LNCAP (cell line): ENCODE measurements at regions not wholly inside any gene's neighbourhood (a gene's known extent, or its start where the extent isn't known, plus 50 kb on each side); places are given as distances from the start of the nearest gene placed in this dataset.

ENCODE experiments used
- TF ChIP-seq, protein P1 (sequence below): fragments of 450-650 bp; IDR thresholded peaks from 2 replicates; pipeline ENCODE4 v1.5.1; 2017; ENCODE audit warnings: mild to moderate bottlenecking

DNA sequence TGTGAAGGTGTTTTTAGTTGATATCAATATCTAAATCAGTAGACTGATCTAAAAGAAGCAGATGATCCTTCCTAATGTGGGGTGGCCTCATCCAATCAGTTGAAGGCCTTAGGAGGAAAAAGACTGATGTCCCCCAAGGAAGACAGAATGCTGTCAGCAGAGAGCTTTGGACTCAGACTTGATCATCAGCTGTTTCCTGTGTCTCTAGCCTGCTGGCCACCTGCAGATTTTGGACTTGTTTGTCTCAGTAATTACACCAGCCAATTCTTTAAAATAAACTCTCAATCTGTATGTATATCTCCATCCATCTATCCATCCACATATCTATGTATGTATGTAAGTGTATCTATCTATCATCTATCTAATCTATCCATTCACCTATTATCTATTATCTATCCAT, 301.3 kb downstream of the LPIN1 start:
- TF ChIP-seq, protein P1, sequence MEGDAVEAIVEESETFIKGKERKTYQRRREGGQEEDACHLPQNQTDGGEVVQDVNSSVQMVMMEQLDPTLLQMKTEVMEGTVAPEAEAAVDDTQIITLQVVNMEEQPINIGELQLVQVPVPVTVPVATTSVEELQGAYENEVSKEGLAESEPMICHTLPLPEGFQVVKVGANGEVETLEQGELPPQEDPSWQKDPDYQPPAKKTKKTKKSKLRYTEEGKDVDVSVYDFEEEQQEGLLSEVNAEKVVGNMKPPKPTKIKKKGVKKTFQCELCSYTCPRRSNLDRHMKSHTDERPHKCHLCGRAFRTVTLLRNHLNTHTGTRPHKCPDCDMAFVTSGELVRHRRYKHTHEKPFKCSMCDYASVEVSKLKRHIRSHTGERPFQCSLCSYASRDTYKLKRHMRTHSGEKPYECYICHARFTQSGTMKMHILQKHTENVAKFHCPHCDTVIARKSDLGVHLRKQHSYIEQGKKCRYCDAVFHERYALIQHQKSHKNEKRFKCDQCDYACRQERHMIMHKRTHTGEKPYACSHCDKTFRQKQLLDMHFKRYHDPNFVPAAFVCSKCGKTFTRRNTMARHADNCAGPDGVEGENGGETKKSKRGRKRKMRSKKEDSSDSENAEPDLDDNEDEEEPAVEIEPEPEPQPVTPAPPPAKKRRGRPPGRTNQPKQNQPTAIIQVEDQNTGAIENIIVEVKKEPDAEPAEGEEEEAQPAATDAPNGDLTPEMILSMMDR: no peak

DNA sequence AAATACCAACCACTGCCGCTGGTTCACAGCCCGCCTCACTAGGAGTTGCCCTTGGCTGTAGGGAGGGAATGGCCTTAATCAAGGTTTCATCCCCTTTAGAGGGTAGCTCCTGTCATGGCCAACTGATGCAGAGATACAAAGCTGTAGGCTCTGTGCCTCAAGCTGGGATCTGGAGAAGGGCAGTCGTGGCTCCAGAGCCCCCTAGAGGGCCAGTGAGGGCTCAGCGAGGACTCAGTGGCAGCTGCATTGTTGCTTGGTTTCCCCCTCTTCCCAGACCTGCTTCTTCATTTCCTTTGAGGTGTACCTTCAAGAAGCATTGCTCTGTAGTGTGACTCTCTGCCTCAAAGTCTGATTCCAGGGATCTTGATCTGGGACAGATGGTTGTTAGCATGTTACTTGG, 302.1 kb downstream of the LPIN1 start:
- TF ChIP-seq, protein P1: no peak

DNA sequence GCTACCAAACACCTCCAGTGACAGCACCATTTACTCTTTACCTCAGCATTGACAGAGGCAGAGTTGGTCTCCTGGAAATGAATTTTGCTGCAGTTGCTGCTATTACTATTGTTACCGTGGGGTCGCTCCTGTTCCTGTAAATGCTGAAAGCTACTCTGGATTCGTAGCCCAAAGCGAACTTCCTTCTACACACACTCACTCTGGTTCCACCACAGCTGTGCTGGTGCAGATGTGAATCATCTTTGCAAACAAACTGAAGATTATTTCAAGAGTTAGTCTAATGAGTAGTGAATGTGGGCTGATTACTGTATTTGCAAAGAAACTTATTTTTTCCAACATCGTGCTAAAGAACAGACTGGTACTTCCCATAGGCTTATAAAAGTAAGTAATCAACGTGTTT, 304.0 kb downstream of the LPIN1 start:
- TF ChIP-seq, protein P1: no peak

DNA sequence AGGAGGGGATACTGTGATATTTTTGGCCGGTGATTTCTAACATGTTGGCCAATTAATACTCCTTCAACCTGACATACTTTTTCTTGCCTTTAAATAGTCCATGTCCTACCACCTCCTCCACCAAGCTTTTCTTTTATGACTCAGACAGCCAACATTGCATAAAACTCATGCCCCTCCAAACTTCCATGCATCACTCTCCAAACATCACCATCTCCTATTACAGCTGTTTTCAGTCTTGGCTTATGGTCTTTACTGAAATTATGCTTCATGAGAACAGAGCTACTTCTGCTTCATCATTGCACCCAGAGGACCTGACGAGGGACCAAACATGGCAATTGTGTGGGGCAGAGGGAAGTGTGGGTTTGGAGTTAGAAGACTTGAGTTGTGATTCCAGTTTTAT, 305.4 kb downstream of the LPIN1 start:
- TF ChIP-seq, protein P1: no peak

DNA sequence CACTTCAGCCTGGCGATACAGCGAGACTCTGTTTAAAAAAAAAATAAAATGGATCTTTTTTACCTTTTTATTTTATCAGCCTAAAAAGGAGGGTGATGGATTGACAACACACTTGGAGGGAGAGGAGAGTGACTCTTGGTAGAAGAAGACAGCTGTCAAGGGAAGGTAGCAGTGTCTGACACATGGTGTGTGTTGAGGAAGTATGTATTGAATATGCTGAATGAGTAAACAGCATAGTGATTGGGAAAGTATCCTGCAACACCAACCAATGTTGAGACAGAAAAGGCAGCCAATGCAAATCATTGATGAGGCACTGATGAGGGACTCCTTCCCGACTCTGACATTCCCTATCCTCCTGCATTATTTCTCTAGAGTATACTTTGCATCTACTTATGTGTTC, 306.4 kb downstream of the LPIN1 start:
- TF ChIP-seq, protein P1: no peak

DNA sequence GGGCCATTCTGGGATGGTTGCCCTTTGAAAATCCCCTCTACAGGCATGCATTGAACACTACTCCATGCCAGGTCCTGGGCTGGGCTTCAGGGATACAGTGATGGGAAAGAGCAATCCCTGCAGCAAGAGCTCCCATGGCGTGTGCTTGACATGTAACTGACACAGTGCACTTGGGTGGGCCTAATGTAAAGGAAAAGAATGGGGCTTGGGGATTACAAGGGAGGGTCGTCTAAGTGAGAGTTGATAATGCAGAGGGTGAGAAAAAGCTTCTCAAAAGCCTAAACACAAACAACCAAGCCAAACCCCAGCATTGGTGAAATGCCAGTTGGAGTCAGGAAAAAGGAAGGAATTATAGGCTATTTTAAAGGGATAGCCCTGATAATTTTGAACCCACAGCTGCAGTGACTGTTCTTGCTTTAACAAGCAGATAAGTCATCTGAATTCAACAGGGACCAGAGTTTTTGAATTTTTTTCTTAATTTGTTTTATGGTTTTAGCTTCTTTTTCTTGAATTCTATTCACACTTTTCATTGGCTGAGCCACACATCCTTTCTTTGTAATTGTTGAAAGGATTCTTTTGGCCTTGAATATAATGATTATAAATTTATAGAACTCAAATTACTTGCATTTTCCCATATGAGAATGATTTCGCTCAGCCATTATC, 308.7 kb downstream of the LPIN1 start:
- TF ChIP-seq, protein P1: no peak

DNA sequence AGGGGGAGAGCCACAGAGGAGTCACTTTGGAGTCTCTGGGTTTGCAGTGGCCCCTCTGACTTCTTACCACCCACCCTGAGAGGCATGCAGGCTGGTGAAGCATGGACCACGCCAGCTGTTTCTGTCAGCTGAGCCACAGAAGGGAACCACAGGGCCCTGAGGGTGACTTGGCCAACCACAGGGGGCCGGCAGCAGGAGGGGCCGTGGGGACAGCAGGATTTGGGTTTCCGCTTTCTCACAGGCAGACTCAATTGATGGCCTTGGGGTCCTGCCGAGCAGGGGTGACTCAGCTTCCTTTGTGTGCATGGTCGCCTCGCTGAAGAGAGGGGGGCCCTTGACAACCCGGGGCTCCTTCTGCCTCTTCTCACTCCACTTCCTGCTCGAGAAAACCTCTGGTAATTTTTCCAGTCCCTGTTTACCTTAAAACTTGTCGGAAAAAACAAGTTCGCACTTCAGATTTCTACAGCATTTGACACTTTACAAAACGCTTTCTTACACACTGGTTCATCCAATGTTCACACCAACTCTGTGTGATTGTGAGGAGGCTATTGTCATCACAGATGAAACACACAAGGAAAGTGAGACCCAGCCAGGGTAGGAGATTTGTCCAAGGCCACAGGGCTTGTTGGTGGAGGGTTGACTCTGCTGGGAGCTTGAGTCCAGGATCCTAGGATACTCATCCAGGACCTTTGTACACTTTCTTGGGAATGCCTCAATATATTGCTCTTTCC, 311.2 kb downstream of the LPIN1 start:
- TF ChIP-seq, protein P1: no peak
